Prostate gland (tissue), 2 donors: ENCODE measurements at regions not wholly inside any gene's neighbourhood (a gene's known extent, or its start where the extent isn't known, plus 50 kb on each side); places are given as distances from the start of the nearest gene placed in this dataset.

Experiments used
- CTCF ChIP-seq, 4 experiments: fragments of 200-600 bp in 2 of 4; fragments of 450-650 bp in 2 of 4; sonication (generic) in 2 of 4; IDR thresholded peaks; 1 replicate in 3 of 4; 2 replicates in 1 of 4; pipeline ENCODE4 v1.5.1; 2016 to 2019; ENCODE audit warnings: antibody characterized with exemption in 4 of 4, mild to moderate bottlenecking in 2 of 4, moderate library complexity in 2 of 4
- POLR2A ChIP-seq: fragments of 450-650 bp; IDR thresholded peaks from one replicate; pipeline ENCODE4 v1.6.1; 2016; ENCODE audit warnings: antibody characterized with exemption, mild to moderate bottlenecking
- POLR2AphosphoS5 ChIP-seq: sonication (generic); formaldehyde crosslinking; IDR thresholded peaks from one replicate; pipeline ENCODE4 v1.6.1; 2017; ENCODE audit warnings: antibody characterized with exemption

GRCh38 chr12:47303995-47304560, 224.3 kb upstream of the AMIGO2 start:
- no peak for TF ChIP-seq CTCF (IDR thresholded peaks at IDR 0.05)
- TF ChIP-seq POLR2A = no peak
- TF ChIP-seq POLR2AphosphoS5 = no peak
